NCI-H526 treated with DMSO at 0.1 percent for 48 hours (cell line): ENCODE measurements at regions not wholly inside any gene's neighbourhood (a gene's known extent, or its start where the extent isn't known, plus 50 kb on each side); places are given as distances from the start of the nearest gene placed in this dataset.
"Not testable (repeated sequence)": the region's sequence is repeated elsewhere in the genome, so short reads cannot be mapped to it uniquely, and the experiment has no call there.

Source experiments
- DNase-seq: peaks from one replicate; lab custom pipeline; 2025; lab: John Stamatoyannopoulos, UW

- no peak for DNase-seq
Measured at GRCh38 chr9:714675-715074, 126.8 kb upstream of the DMRT1 start.

GRCh38 chr9:715300-715699 is 126.2 kb upstream of the DMRT1 start:
- DNase-seq = no peak

- no peak for DNase-seq
Measured at GRCh38 chr9:715743-716400, 125.6 kb upstream of the DMRT1 start.

DNA sequence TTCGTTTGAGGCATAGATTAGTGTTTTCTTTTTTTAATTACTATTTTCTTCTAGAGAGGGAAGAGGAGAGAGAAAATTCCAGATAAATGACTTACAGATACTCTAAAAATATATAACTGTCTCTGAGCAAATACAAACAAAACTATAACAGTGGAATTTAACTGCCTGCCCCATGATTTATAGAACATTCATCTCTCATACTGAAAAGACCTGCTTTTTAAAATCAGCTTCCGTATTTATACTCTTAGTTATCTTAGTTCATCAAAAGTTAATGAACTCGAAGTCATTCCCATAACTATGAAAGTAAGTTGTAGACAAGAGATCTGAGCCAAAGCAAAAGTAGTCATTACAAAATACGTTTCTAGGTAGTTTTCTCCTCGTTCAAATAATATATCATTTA is 123.8 kb upstream of the DMRT1 start:
- DNase-seq = no peak

GRCh38 chr9:720239-720881 is 121.1 kb upstream of the DMRT1 start:
- DNase-seq = no peak

GRCh38 chr9:722388-722980 is 119.0 kb upstream of the DMRT1 start:
- no peak for DNase-seq

GRCh38 chr9:724461-724860 is 117.0 kb upstream of the DMRT1 start:
- not testable (repeated sequence) for DNase-seq

DNA sequence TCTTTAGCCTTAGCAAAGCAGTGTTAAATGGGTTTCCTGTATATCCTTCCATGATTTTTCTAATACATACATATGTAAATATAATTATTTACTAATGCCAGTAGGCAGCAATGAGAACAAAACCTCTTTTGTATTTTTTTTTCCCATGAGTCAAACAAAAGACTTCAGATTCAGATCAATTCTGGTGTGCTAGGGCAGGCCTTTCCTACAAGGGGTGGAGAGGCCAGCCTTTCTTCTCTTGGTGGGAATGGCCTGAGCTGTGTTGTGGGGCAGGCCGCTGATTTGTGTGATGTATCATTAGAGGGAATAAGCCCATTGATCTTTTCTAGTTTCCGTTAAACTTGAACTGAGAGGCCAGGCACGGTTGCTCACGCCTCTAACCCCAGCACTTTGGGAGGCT is 115.5 kb upstream of the DMRT1 start:
- DNase-seq = no peak

- DNase-seq = no peak
Measured at GRCh38 chr9:727767-728166, 113.7 kb upstream of the DMRT1 start.

GRCh38 chr9:728535-728934 is 113.0 kb upstream of the DMRT1 start:
- no peak for DNase-seq

DNA sequence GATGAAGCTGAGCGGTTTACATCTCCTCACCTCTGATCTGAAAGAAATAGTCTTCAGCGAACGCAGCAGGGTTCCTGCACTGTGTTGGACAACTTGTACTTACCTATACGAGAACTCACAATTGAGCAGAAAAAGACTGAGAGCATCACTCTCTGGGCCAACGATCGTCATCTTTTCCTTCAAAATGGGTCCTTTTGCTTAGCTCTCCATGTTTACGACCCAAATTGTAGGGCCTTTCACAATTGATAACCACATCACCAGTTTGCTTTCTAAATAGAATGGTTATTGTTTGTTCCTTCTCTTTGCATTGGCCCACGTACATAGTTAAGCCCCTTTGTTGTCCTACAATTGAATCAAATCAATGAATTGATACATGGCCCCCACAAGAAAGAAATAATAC is 110.0 kb upstream of the DMRT1 start:
- DNase-seq = no peak

DNA sequence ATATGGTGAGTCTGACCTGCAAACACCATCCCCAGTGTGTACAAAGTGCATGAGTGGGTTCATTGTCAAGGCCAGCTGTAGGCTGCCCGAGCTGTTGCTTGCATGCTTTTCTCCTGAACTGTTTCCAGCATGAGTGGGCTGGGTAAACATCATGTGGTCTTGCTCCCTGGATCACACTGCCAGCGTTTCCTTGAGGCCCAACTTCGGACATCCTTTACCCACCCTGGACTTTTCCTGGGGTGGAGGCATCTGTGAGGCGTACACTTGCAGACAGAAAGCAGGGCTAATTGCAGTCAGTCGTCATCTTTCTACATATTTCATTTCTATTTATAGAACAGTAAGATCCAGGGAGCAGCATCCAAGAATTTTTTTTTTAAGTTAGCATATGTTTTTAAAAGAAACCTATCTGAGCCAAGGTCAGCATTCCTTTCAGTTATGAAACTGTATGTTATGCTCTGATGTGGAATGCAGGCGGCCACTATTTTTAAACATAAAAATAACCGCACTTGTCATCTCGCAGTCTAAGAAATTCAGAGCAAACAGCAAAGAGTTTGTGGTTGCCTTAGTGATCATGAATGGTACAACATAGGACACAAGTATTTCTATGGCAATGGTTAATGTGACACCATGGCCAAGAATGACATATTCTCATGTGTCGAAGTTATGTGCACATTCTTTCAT is 106.5 kb upstream of the DMRT1 start:
- no peak for DNase-seq

DNA sequence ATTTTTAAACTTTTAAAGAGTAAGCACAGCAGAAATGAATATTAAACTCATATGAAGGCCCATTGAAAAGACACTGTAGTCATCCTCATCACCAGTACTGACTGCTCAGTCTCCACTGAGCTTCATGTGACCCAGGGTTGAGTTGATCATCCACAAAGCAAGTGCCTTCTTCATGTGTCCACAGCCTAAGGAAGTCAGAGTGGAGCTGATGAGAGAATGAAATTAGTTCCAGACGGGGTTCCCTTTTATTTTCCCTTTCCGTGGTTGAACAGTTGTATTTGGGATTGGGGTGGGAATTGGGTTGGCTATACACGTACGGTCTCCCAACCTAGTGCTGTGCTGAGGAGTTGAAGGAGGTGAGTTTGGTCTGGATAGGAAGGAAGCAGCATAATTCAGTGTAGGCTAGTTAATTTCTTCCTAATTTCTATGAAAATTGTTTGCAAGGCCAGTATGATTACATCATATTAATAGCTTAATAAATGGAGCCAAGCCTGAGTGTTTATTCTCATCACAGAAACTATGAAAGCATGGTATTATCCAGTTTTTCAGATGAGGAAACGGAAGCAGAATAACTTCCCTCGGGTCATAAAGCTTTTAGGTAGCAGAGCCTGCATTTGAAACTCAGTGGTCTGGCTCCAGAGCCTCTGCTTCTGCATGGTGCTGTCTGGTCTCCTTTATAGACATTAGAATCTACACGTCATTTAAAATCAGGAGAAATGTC is 103.9 kb upstream of the DMRT1 start:
- DNase-seq = no peak

DNA sequence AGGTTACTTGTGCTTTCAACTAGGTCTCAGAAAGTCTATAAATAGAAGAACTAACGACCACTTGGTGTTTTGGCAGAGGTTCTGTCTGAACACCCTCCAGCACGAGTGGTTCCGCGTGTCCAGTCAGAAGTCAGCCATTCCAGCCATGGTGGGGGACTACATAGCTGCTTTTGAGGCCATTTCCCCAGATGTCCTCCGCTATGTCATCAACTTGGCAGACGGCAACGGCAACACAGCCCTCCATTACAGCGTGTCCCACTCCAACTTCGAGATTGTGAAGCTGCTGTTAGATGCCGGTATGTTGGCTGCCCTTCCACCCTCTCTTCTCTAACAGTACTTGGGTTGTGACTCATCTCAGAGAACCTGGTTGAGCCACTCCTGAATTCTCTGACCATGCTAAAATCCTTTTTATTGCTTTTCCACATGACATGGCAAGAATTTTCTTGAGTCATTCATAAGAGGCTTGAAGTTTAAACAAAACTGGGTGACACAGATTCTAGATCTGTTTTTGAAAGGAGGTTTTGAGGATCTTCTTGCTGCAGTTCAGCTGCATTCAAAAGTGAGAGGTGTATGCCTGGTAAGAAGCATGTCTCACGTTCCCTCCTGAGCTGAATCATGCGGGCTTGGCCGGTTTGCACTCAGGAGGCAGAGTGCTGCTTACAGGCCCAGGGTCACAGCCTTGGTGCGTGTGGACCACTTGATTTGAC is 103.1 kb upstream of the DMRT1 start:
- DNase-seq = no peak

GRCh38 chr9:739362-739761 is 102.1 kb upstream of the DMRT1 start:
- no peak for DNase-seq

- no peak for DNase-seq
Measured at GRCh38 chr9:740221-740620, 101.3 kb upstream of the DMRT1 start.

GRCh38 chr9:742104-742503 is 99.4 kb upstream of the DMRT1 start:
- no peak for DNase-seq

GRCh38 chr9:742914-743589 is 98.4 kb upstream of the DMRT1 start:
- DNase-seq = no peak

GRCh38 chr9:744046-744712 is 97.3 kb upstream of the DMRT1 start:
- no peak for DNase-seq

GRCh38 chr9:744790-745484 is 96.6 kb upstream of the DMRT1 start:
- DNase-seq = no peak
